Activated CD4-positive, alpha-beta T cell treated with anti-CD3 and anti-CD28 coated beads, Interleukin-2, Interleukin-6, amounts not matched to agents 100 ng/mL and 50 ng/mL, durations not matched to agents 16 hours and 8 hours (primary cell): ENCODE measurements at regions not wholly inside any gene's neighbourhood (a gene's known extent, or its start where the extent isn't known, plus 50 kb on each side); places are given as distances from the start of the nearest gene placed in this dataset.

Source experiments
- DNase-seq: peaks from one replicate; pipeline ENCODE4 v3.0.0-alpha.2; 2020

GRCh38 chrX:8232406-8232805, 61.3 kb upstream of the VCX2 start:
- no peak for DNase-seq

GRCh38 chrX:8233091-8233490, 62.0 kb upstream of the VCX2 start:
- no peak for DNase-seq

GRCh38 chrX:8235026-8235425, 64.0 kb upstream of the VCX2 start:
- DNase-seq = no peak

GRCh38 chrX:8237718-8238117, 66.7 kb upstream of the VCX2 start:
- no peak for DNase-seq

- DNase-seq = no peak
Observed at GRCh38 chrX:8242431-8243020, 71.5 kb upstream of the VCX2 start.

- no peak for DNase-seq
Observed at GRCh38 chrX:8244301-8244700, 73.2 kb upstream of the VCX2 start.

- no peak for DNase-seq
Observed at GRCh38 chrX:8245411-8245810, 74.3 kb upstream of the VCX2 start.

GRCh38 chrX:8253096-8253495, 82.0 kb upstream of the VCX2 start:
- DNase-seq = no peak

- no peak for DNase-seq
Observed at GRCh38 chrX:8254401-8254800, 83.3 kb upstream of the VCX2 start.

GRCh38 chrX:8272821-8273220, 101.8 kb upstream of the VCX2 start:
- no peak for DNase-seq

GRCh38 chrX:8273451-8273895, 102.4 kb upstream of the VCX2 start:
- no peak for DNase-seq

GRCh38 chrX:8274170-8274569, 103.1 kb upstream of the VCX2 start:
- DNase-seq = no peak

GRCh38 chrX:8278557-8278956, 107.5 kb upstream of the VCX2 start:
- no peak for DNase-seq

GRCh38 chrX:8279323-8279722, 108.3 kb upstream of the VCX2 start:
- no peak for DNase-seq

GRCh38 chrX:8284131-8284530, 113.1 kb upstream of the VCX2 start:
- DNase-seq = no peak

GRCh38 chrX:8288590-8288989, 117.5 kb upstream of the VCX2 start:
- DNase-seq = no peak

- no peak for DNase-seq
Observed at GRCh38 chrX:8289523-8289922, 118.5 kb upstream of the VCX2 start.

GRCh38 chrX:8297766-8298165, 126.7 kb upstream of the VCX2 start:
- no peak for DNase-seq

GRCh38 chrX:8304668-8305067, 133.6 kb upstream of the VCX2 start:
- no peak for DNase-seq

GRCh38 chrX:8305350-8305749, 134.3 kb upstream of the VCX2 start:
- no peak for DNase-seq

- no peak for DNase-seq
Observed at GRCh38 chrX:8306291-8306925, 135.3 kb upstream of the VCX2 start.

GRCh38 chrX:8310409-8310808, 139.3 kb upstream of the VCX2 start:
- no peak for DNase-seq

- no peak for DNase-seq
Observed at GRCh38 chrX:8313844-8314243, 142.8 kb upstream of the VCX2 start.

GRCh38 chrX:8314881-8315280, 143.8 kb upstream of the VCX2 start:
- no peak for DNase-seq

- no peak for DNase-seq
Observed at GRCh38 chrX:8319359-8319758, 145.3 kb upstream of the VCX3B start.
